ENCODE measurements at regions not wholly inside any gene's neighbourhood (a gene's known extent, or its start where the extent isn't known, plus 50 kb on each side); places are given as distances from the start of the nearest gene placed in this dataset.

DNA sequence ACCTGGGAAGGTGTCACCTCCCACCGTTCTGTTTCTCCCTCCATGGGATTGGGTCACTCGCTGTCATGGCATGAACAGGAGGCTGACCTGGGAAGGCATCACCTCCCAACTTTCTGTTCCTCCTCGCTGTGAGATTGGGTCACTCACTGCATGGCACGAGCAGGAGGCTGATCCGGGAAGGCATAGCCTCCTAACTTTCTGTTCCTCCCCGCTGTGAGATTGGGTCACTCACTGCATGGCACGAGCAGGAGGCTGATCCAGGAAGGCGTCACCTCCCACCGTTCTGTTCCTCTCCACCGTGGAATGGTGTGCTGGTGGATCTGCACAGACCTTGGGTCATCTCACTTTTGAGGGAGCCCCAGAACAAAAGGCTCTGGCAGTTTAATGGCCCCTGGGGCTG, 239.2 kb upstream of the PRKCQ start:
- Histone ChIP-seq H3K36me3 (no peaks in the 10 kb centered on the region), H3K27me3 (no peaks in the 10 kb centered on the region), H3K4me3 (no peak overlapping the region), H3K4me1 (no peaks in the 10 kb centered on the region), H3K9me3 (no peaks in the 10 kb centered on the region), H3K27ac (no peak overlapping the region)
- ATAC-seq: peak; percentile 93
- intact Hi-C loops (cut with DNase I): no loop called here
- TF ChIP-seq CTCF (IDR thresholded peaks at IDR 0.05): no peak
- no peak for DNase-seq

- no peaks in the 10 kb centered on the region for H3K9me3 ChIP-seq
- no peak for TF ChIP-seq CTCF (IDR thresholded peaks at IDR 0.05)
- no peak overlapping the region for H3K4me3 ChIP-seq
- no peaks in the 10 kb centered on the region for H3K36me3 ChIP-seq
- no peak overlapping the region for H3K27ac ChIP-seq
- intact Hi-C loops (cut with DNase I): no loop called here
- H3K4me1 ChIP-seq: no peaks in the 10 kb centered on the region
- ATAC-seq: no peak
- H3K27me3 ChIP-seq: no peaks in the 10 kb centered on the region
- DNase-seq: no peak
Measured at GRCh38 chr10:6817770-6818169, 237.7 kb upstream of the PRKCQ start.

- Histone ChIP-seq H3K9me3 (no peaks in the 10 kb centered on the region), H3K4me1 (no peaks in the 10 kb centered on the region), H3K36me3 (no peaks in the 10 kb centered on the region), H3K27ac (no peak overlapping the region), H3K27me3 (no peaks in the 10 kb centered on the region), H3K4me3 (no peak overlapping the region)
- ATAC-seq (no peak), DNase-seq (no peak)
- TF ChIP-seq CTCF (IDR thresholded peaks at IDR 0.05): no peak
- intact Hi-C loops (cut with DNase I): no loop called here
Measured at GRCh38 chr10:6815346-6815745, 235.3 kb upstream of the PRKCQ start.

- no peaks in the 10 kb centered on the region for H3K4me1 ChIP-seq
- H3K36me3 ChIP-seq: no peaks in the 10 kb centered on the region
- no peak for TF ChIP-seq CTCF (IDR thresholded peaks at IDR 0.05)
- H3K4me3 ChIP-seq: no peak overlapping the region
- intact Hi-C loops (cut with DNase I): no loop called here
- no peaks in the 10 kb centered on the region for H3K27me3 ChIP-seq
- H3K9me3 ChIP-seq: no peaks in the 10 kb centered on the region
- DNase-seq: no peak
- no peak for ATAC-seq
- H3K27ac ChIP-seq: no peak overlapping the region
Measured at GRCh38 chr10:6813856-6814255, 233.8 kb upstream of the PRKCQ start.

GRCh38 chr10:6813306-6813705, 233.2 kb upstream of the PRKCQ start:
- H3K4me3 ChIP-seq: no peak overlapping the region
- no peaks in the 10 kb centered on the region for H3K27me3 ChIP-seq
- ATAC-seq (no peak), DNase-seq (no peak)
- TF ChIP-seq CTCF (IDR thresholded peaks at IDR 0.05): no peak
- H3K9me3 ChIP-seq: no peaks in the 10 kb centered on the region
- no peaks in the 10 kb centered on the region for H3K36me3 ChIP-seq
- no peaks in the 10 kb centered on the region for H3K4me1 ChIP-seq
- no peak overlapping the region for H3K27ac ChIP-seq
- intact Hi-C loops (cut with DNase I): no loop called here

- Histone ChIP-seq H3K4me1 (no peaks in the 10 kb centered on the region), H3K9me3 (no peaks in the 10 kb centered on the region), H3K36me3 (no peaks in the 10 kb centered on the region), H3K27me3 (no peaks in the 10 kb centered on the region), H3K27ac (no peak overlapping the region), H3K4me3 (no peak overlapping the region)
- no peak for DNase-seq
- intact Hi-C loops (cut with DNase I): no loop called here
- TF ChIP-seq CTCF (IDR thresholded peaks at IDR 0.05): no peak
- no peak for ATAC-seq
Measured at GRCh38 chr10:6811153-6811552, 231.1 kb upstream of the PRKCQ start.
